ENCODE measurements at regions not wholly inside any gene's neighbourhood (a gene's known extent, or its start where the extent isn't known, plus 50 kb on each side); places are given as distances from the start of the nearest gene placed in this dataset.

DNA sequence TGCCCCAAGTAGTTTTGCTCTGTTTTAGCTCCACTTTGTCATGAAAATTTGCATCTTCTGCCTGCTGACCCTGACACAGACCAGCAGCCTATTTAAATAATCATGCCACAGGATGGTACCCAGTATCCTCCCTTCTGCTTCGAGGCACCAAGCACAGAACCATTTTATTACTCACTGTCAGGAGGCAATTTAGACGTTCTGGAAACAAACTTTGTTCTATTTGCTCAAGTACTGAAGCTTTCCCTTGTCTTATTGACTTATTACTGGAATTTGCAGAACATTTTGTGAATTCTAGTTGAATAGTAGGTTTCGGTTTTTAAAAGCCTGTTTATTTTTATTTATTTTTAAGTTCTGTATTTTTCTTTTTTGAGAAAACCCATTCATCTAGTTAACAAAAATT, 279.6 kb upstream of the GADL1 start:
- no peak overlapping the region for H3K56ac ChIP-seq (ENCODE audit: extremely low read depth, insufficient read depth, low read length)
- no peaks in the 10 kb centered on the region for H3K27me3 ChIP-seq (ENCODE audit: control insufficient read depth, insufficient read depth, low read length)
- no peak overlapping the region for H3K4ac ChIP-seq (ENCODE audit: low read depth, low read length)
- H3K9ac ChIP-seq (ENCODE audit: low read depth, low read length), result no peak overlapping the region
- no peak overlapping the region for H4K8ac ChIP-seq (ENCODE audit: low read depth in 2 of 2, low read length in 2 of 2)
- H2AK5ac ChIP-seq (ENCODE audit: low read depth, low read length), result no peak overlapping the region
- no peak overlapping the region for H2BK15ac ChIP-seq (ENCODE audit: low read depth, low read length)
- H3K9me3 ChIP-seq (ENCODE audit: control insufficient read depth, insufficient read depth, low read length), result no peaks in the 10 kb centered on the region
- H3K79me1 ChIP-seq (ENCODE audit: low read depth in 1 of 2, low read length in 2 of 2), result no peaks in the 10 kb centered on the region
- no peak overlapping the region for H3K4me2 ChIP-seq (ENCODE audit: low read depth, low read length)
- H4K91ac ChIP-seq (ENCODE audit: insufficient read depth, low read depth, low read length), result no peak overlapping the region
- H3K27ac ChIP-seq (ENCODE audit: insufficient read depth, low read length), result no peak overlapping the region
- no peaks in the 10 kb centered on the region for H4K20me1 ChIP-seq (ENCODE audit: insufficient read depth, low read length)
- no peaks in the 10 kb centered on the region for H3K9me1 ChIP-seq (ENCODE audit: insufficient read depth, low read length)
- ChIA-PET POLR2A (ENCODE audit: unreplicated experiment) (no interaction called here), CTCF (interaction anchor here (0.6 kb wide), 1 partner anchor 201 kb away, joined by 3 read pairs; no protein-coding TSS in a partner anchor)
- H2AK9ac ChIP-seq (replicated peaks; ENCODE audit: low read depth, low read length, poor library complexity), result no peak overlapping the region
- TF ChIP-seq MAFK (IDR thresholded peaks at IDR 0.05; ENCODE audit: low read depth, low read length), result no peak
- no peak for TF ChIP-seq NFE2L2 (IDR thresholded peaks at IDR 0.05; ENCODE audit: low read depth, low read length)
- TF ChIP-seq, protein P1, sequence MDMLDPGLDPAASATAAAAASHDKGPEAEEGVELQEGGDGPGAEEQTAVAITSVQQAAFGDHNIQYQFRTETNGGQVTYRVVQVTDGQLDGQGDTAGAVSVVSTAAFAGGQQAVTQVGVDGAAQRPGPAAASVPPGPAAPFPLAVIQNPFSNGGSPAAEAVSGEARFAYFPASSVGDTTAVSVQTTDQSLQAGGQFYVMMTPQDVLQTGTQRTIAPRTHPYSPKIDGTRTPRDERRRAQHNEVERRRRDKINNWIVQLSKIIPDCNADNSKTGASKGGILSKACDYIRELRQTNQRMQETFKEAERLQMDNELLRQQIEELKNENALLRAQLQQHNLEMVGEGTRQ (IDR thresholded peaks at IDR 0.05; ENCODE audit: low read depth, low read length), result no peak
- no peak for TF ChIP-seq MXI1 (IDR thresholded peaks at IDR 0.05; ENCODE audit: borderline replicate concordance, low read depth, low read length)
- TF ChIP-seq SMC3 (IDR thresholded peaks at IDR 0.05; ENCODE audit: low read depth, low read length), result no peak
- TF ChIP-seq CHD1 (IDR thresholded peaks at IDR 0.05; ENCODE audit: low read depth, low read length), result no peak
- TF ChIP-seq RFX5 (IDR thresholded peaks at IDR 0.05; ENCODE audit: low read depth, low read length), result no peak
- no peak for TF ChIP-seq RAD21 (IDR thresholded peaks at IDR 0.05; ENCODE audit: low read length)
- TF ChIP-seq, protein P2, sequence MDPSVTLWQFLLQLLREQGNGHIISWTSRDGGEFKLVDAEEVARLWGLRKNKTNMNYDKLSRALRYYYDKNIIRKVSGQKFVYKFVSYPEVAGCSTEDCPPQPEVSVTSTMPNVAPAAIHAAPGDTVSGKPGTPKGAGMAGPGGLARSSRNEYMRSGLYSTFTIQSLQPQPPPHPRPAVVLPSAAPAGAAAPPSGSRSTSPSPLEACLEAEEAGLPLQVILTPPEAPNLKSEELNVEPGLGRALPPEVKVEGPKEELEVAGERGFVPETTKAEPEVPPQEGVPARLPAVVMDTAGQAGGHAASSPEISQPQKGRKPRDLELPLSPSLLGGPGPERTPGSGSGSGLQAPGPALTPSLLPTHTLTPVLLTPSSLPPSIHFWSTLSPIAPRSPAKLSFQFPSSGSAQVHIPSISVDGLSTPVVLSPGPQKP (IDR thresholded peaks at IDR 0.05; ENCODE audit: borderline replicate concordance, low read depth, low read length), result no peak
- no peak for TF ChIP-seq FOS (IDR thresholded peaks at IDR 0.05; ENCODE audit: low read depth, low read length)
- no peak for TF ChIP-seq RCOR1 (IDR thresholded peaks at IDR 0.05; ENCODE audit: insufficient replicate concordance, low read length)
- TF ChIP-seq BHLHE40 (IDR thresholded peaks at IDR 0.05; ENCODE audit: low read depth, low read length), result no peak
- TF ChIP-seq MAZ (IDR thresholded peaks at IDR 0.05; ENCODE audit: borderline replicate concordance, low read depth, low read length), result no peak
- TF ChIP-seq CEBPB (IDR thresholded peaks at IDR 0.05; ENCODE audit: low read depth, low read length), result no peak
- TF ChIP-seq POLR2A (IDR thresholded peaks at IDR 0.05; ENCODE audit: low read depth, low read length), result no peak
- TF ChIP-seq, protein P3, sequence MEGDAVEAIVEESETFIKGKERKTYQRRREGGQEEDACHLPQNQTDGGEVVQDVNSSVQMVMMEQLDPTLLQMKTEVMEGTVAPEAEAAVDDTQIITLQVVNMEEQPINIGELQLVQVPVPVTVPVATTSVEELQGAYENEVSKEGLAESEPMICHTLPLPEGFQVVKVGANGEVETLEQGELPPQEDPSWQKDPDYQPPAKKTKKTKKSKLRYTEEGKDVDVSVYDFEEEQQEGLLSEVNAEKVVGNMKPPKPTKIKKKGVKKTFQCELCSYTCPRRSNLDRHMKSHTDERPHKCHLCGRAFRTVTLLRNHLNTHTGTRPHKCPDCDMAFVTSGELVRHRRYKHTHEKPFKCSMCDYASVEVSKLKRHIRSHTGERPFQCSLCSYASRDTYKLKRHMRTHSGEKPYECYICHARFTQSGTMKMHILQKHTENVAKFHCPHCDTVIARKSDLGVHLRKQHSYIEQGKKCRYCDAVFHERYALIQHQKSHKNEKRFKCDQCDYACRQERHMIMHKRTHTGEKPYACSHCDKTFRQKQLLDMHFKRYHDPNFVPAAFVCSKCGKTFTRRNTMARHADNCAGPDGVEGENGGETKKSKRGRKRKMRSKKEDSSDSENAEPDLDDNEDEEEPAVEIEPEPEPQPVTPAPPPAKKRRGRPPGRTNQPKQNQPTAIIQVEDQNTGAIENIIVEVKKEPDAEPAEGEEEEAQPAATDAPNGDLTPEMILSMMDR (conservative IDR thresholded peaks at IDR 0.05; ENCODE audit: low read depth, low read length), result no peak
- no peak overlapping the region for H2BK5ac ChIP-seq (ENCODE audit: low read depth, low read length, poor library complexity, severe bottlenecking)
- H3K4me3 ChIP-seq (ENCODE audit: insufficient read depth, low read depth, low read length), result no peak overlapping the region
- no peak for ATAC-seq (ENCODE audit: low read depth)
- H3K4me1 ChIP-seq (ENCODE audit: control insufficient read depth, insufficient read depth, low read length), result peaks cover 6% of the 10 kb centered on the region
- no peak overlapping the region for H2AFZ ChIP-seq (replicated peaks; ENCODE audit: low read length, poor library complexity)
- dilution Hi-C loops (cut with HindIII; ENCODE audit: low sequenced_read_pairs, unreplicated experiment), result no loop called here
- DNase-seq, result no peak
- WGBS, 2 experiments (ENCODE audit: extremely low coverage in 2 of 2, insufficient read length in 1 of 2), result no CpG with 5 or more reads among the region's 3 CpGs
- no peak overlapping the region for H3K14ac ChIP-seq (replicated peaks; ENCODE audit: low read depth, low read length)
- H3K18ac ChIP-seq (ENCODE audit: low read depth, low read length), result no peak overlapping the region
- BruUV-seq (replicated peaks), result no TSS peak
- in situ Hi-C loops (cut with MboI; ENCODE audit: low sequenced_read_pairs), result no loop called here
- H2BK120ac ChIP-seq (ENCODE audit: low read depth, low read length), result no peak overlapping the region
- H2BK20ac ChIP-seq (ENCODE audit: low read depth, low read length), result no peak overlapping the region
- H3K36me3 ChIP-seq (ENCODE audit: control insufficient read depth, insufficient read depth, low read length), result no peaks in the 10 kb centered on the region
- no peak overlapping the region for H3K23ac ChIP-seq (ENCODE audit: low read depth, low read length)
- H4K5ac ChIP-seq (ENCODE audit: low read depth, low read length), result no peak overlapping the region
- intact Hi-C loops (cut with micrococcal nuclease), result no loop called here

Data from IMR-90 (cell line).